ENCODE measurements at regions not wholly inside any gene's neighbourhood (a gene's known extent, or its start where the extent isn't known, plus 50 kb on each side); places are given as distances from the start of the nearest gene placed in this dataset.

DNA sequence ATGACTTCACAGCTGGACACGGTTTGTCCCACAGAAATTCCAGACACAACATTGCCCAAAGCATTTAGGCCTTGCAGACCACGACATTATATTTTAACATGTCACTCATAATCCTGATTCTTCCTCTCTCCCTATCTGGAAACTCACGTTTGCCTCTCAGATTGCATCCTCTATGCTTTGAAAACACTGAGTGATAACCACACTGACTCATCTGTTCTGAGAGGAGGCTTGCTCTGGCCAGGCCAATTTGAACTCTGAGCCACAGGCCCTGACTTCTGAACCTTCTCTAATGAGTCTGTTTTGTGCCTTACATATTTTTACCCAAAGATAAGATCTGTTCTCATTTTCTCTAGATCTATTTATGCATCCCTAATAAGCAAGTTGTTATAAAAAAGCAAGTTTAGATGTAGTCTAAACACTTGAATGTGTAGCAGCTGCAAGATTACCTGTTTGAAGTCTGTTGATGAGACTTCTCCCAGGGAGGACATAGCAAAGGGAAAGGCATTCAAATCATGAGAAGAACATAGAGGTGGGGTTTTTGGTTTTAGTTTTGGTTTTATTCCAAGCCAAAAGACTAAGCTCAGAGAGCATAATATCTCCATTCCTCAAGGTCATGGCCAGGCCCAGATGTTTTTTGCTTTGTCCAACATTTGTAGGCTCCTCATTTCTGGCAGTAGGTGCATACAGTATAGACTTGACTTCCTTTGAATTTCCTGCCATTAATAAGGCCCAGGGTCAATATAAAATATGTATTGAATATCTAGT lies 234.4 kb upstream of the LRTM1 start:
- no peak overlapping the region for H3K27ac ChIP-seq (ENCODE audit: low read depth, low read length, poor library complexity, severe bottlenecking)
- no peak overlapping the region for H3K9ac ChIP-seq (ENCODE audit: low read length)
- no peaks in the 10 kb centered on the region for H3K4me1 ChIP-seq (ENCODE audit: insufficient read depth, low read length, severe bottlenecking)

DNA sequence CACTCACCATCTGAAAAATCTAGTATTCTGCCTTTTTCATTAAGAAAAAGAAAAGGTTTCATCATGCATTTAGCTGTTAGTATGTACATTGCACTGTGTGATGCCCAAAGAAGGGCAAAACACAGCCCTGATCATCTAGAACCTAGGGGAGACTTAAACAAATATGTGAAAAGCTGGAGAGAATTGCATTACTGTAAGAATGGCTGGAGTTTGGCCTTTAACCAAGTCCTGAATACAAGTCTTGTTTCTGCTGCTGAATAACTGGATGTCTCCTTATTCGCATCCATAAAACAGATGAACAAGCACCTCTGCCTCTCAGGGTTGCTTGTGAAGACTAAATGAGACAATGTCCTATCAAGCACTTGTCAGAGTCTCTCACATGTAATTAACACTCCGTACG lies 233.4 kb upstream of the LRTM1 start:
- H3F3A ChIP-seq (ENCODE audit: insufficient read depth, low read length), result no peaks in the 10 kb centered on the region
- TF ChIP-seq, protein P1, sequence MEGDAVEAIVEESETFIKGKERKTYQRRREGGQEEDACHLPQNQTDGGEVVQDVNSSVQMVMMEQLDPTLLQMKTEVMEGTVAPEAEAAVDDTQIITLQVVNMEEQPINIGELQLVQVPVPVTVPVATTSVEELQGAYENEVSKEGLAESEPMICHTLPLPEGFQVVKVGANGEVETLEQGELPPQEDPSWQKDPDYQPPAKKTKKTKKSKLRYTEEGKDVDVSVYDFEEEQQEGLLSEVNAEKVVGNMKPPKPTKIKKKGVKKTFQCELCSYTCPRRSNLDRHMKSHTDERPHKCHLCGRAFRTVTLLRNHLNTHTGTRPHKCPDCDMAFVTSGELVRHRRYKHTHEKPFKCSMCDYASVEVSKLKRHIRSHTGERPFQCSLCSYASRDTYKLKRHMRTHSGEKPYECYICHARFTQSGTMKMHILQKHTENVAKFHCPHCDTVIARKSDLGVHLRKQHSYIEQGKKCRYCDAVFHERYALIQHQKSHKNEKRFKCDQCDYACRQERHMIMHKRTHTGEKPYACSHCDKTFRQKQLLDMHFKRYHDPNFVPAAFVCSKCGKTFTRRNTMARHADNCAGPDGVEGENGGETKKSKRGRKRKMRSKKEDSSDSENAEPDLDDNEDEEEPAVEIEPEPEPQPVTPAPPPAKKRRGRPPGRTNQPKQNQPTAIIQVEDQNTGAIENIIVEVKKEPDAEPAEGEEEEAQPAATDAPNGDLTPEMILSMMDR (IDR thresholded peaks at IDR 0.05; ENCODE audit: low read length), result no peak
- TF ChIP-seq EZH2 (IDR thresholded peaks at IDR 0.05; ENCODE audit: borderline replicate concordance, low read length), result no peak
- H3K9me2 ChIP-seq (ENCODE audit: low read depth, low read length), result no peaks in the 10 kb centered on the region
- H3K4me2 ChIP-seq (ENCODE audit: low read length), result no peak overlapping the region
- H3K36me3 ChIP-seq (ENCODE audit: insufficient read depth, low read length), result no peaks in the 10 kb centered on the region
- H3K9me3 ChIP-seq (ENCODE audit: low read length), result no peaks in the 10 kb centered on the region
- no peak overlapping the region for H3K27ac ChIP-seq (ENCODE audit: low read depth, low read length, poor library complexity, severe bottlenecking)
- H3K4me3 ChIP-seq (ENCODE audit: low read depth, low read length, poor library complexity, severe bottlenecking), result no peak overlapping the region
- no peaks in the 10 kb centered on the region for H3K79me2 ChIP-seq (ENCODE audit: insufficient read depth, low read length)
- no peak overlapping the region for H2AFZ ChIP-seq (ENCODE audit: low read length)
- no peaks in the 10 kb centered on the region for H4K20me1 ChIP-seq (ENCODE audit: insufficient read depth, low read length)
- H3K27me3 ChIP-seq (ENCODE audit: insufficient read depth, low read length), result no peaks in the 10 kb centered on the region
- H3K9ac ChIP-seq (ENCODE audit: low read length), result no peak overlapping the region
- H3K4me1 ChIP-seq (ENCODE audit: insufficient read depth, low read length, severe bottlenecking), result no peaks in the 10 kb centered on the region

More for the DNA sequence above, 234.4 kb upstream of the LRTM1 start:
- Histone ChIP-seq H3K9me3 (ENCODE audit: low read length) (no peaks in the 10 kb centered on the region), H3K4me2 (ENCODE audit: low read length) (no peak overlapping the region), H3K27me3 (ENCODE audit: insufficient read depth, low read length) (no peaks in the 10 kb centered on the region), H4K20me1 (ENCODE audit: insufficient read depth, low read length) (no peaks in the 10 kb centered on the region), H3K4me3 (ENCODE audit: low read depth, low read length, poor library complexity, severe bottlenecking) (no peak overlapping the region), H3F3A (ENCODE audit: insufficient read depth, low read length) (no peaks in the 10 kb centered on the region), H3K79me2 (ENCODE audit: insufficient read depth, low read length) (no peaks in the 10 kb centered on the region), H3K9me2 (ENCODE audit: low read depth, low read length) (no peaks in the 10 kb centered on the region), H3K36me3 (ENCODE audit: insufficient read depth, low read length) (no peaks in the 10 kb centered on the region), H2AFZ (ENCODE audit: low read length) (no peak overlapping the region)
- TF ChIP-seq, protein P1 (IDR thresholded peaks at IDR 0.05; ENCODE audit: low read length), result no peak
- TF ChIP-seq EZH2 (IDR thresholded peaks at IDR 0.05; ENCODE audit: borderline replicate concordance, low read length), result no peak

- Histone ChIP-seq H2AFZ (ENCODE audit: low read length) (no peak overlapping the region), H4K20me1 (ENCODE audit: insufficient read depth, low read length) (no peaks in the 10 kb centered on the region), H3K4me2 (ENCODE audit: low read length) (no peak overlapping the region), H3K27me3 (ENCODE audit: insufficient read depth, low read length) (no peaks in the 10 kb centered on the region), H3K79me2 (ENCODE audit: insufficient read depth, low read length) (no peaks in the 10 kb centered on the region), H3K9me2 (ENCODE audit: low read depth, low read length) (no peaks in the 10 kb centered on the region), H3K27ac (ENCODE audit: low read depth, low read length, poor library complexity, severe bottlenecking) (no peak overlapping the region), H3K9me3 (ENCODE audit: low read length) (no peaks in the 10 kb centered on the region), H3F3A (ENCODE audit: insufficient read depth, low read length) (no peaks in the 10 kb centered on the region), H3K4me3 (ENCODE audit: low read depth, low read length, poor library complexity, severe bottlenecking) (no peak overlapping the region), H3K36me3 (ENCODE audit: insufficient read depth, low read length) (no peaks in the 10 kb centered on the region), H3K9ac (ENCODE audit: low read length) (no peak overlapping the region), H3K4me1 (ENCODE audit: insufficient read depth, low read length, severe bottlenecking) (no peaks in the 10 kb centered on the region)
- TF ChIP-seq EZH2 (IDR thresholded peaks at IDR 0.05; ENCODE audit: borderline replicate concordance, low read length), result no peak
- TF ChIP-seq, protein P1 (IDR thresholded peaks at IDR 0.05; ENCODE audit: low read length), result no peak
These were observed 232.6 kb upstream of the LRTM1 start for GRCh38 chr3:55160241-55160983.

Measured in OCI-LY1 (cell line).